ENCODE measurements at regions not wholly inside any gene's neighbourhood (a gene's known extent, or its start where the extent isn't known, plus 50 kb on each side); places are given as distances from the start of the nearest gene placed in this dataset.

GRCh38 chr4:110988722-110989121, 365.8 kb upstream of the PITX2 start:
- H3K23me2 ChIP-seq (ENCODE audit: low read depth, low read length): no peaks in the 10 kb centered on the region
- no peak overlapping the region for H4K91ac ChIP-seq (replicated peaks; ENCODE audit: insufficient read length, low read length)
- H4K20me1 ChIP-seq (replicated peaks in 1 of 2; ENCODE audit: control insufficient read depth in 1 of 2, insufficient read depth in 2 of 2, low read length in 2 of 2): no peaks in the 10 kb centered on the region
- no peak overlapping the region for H3K9ac ChIP-seq (replicated peaks in 1 of 4; ENCODE audit: extremely low read depth in 1 of 4, low read depth in 3 of 4, low read length in 3 of 4)
- FAIRE-seq: no peak
- H4K8ac ChIP-seq (ENCODE audit: extremely low read depth, insufficient read depth, low read length): no peak overlapping the region
- no peak overlapping the region for H2BK15ac ChIP-seq (ENCODE audit: low read length)
- H3K36me3 ChIP-seq (ENCODE audit: control insufficient read depth in 2 of 4, insufficient read depth in 4 of 4, low read length in 3 of 4): no peaks in the 10 kb centered on the region
- no peak overlapping the region for H2BK5ac ChIP-seq (ENCODE audit: low read depth, low read length)
- H4K5ac ChIP-seq (ENCODE audit: insufficient read length, low read depth, low read length): no peak overlapping the region
- no peak for DNase-seq (ENCODE audit: low read depth in 1 of 2, low spot score in 2 of 2)
- H3K56ac ChIP-seq (replicated peaks; ENCODE audit: insufficient read length, low read depth, low read length): no peak overlapping the region
- H3K4ac ChIP-seq (replicated peaks; ENCODE audit: insufficient read length, low read depth, low read length): no peak overlapping the region
- H3K18ac ChIP-seq (ENCODE audit: extremely low read depth, low read length): no peak overlapping the region
- POLR2A ChIA-PET (ENCODE audit: partially characterized antibody): no interaction called here
- no peaks in the 10 kb centered on the region for H3K9me3 ChIP-seq (ENCODE audit: insufficient read depth in 2 of 2, low read depth in 1 of 2, low read length in 1 of 2)
- H3K27ac ChIP-seq (ENCODE audit: low read depth, low read length): no peak overlapping the region
- H3K27me3 ChIP-seq (replicated peaks in 1 of 4; ENCODE audit: control insufficient read depth in 3 of 4, extremely low read depth in 1 of 4, insufficient read depth in 3 of 4, low read length in 3 of 4): no peaks in the 10 kb centered on the region
- no peak overlapping the region for H2BK120ac ChIP-seq (replicated peaks; ENCODE audit: low read depth, low read length)
- CTCF ChIA-PET (ENCODE audit: partially characterized antibody): interaction anchor here (1.0 to 1.6 kb wide), 2 partner anchors 176 to 356 kb away, joined by 3 read pairs; no protein-coding TSS in a partner anchor
- no peak overlapping the region for H3K23ac ChIP-seq (ENCODE audit: insufficient read length)
- H3K4me3 ChIP-seq (ENCODE audit: extremely low read depth in 1 of 4, insufficient read depth in 2 of 4, low read depth in 3 of 4, low read length in 4 of 4): no peak overlapping the region
- H2AK5ac ChIP-seq (ENCODE audit: low read depth, low read length): no peak overlapping the region
- H3K79me1 ChIP-seq (ENCODE audit: low read depth, low read length): no peaks in the 10 kb centered on the region
- H3K79me2 ChIP-seq (ENCODE audit: control insufficient read depth in 1 of 2, insufficient read depth in 2 of 2, low read length in 2 of 2): no peaks in the 10 kb centered on the region
- no peaks in the 10 kb centered on the region for H3K4me1 ChIP-seq (replicated peaks in 1 of 4; ENCODE audit: control insufficient read depth in 3 of 4, insufficient read depth in 4 of 4, low read length in 3 of 4)
- no peak overlapping the region for H2BK20ac ChIP-seq (ENCODE audit: low read length)
- H3K14ac ChIP-seq (ENCODE audit: insufficient read length): no peak overlapping the region
- H2BK12ac ChIP-seq (ENCODE audit: low read depth, low read length): no peak overlapping the region
- TF ChIP-seq ASH2L (IDR thresholded peaks at IDR 0.05; ENCODE audit: low read length): no peak
- no peak for TF ChIP-seq E2F6 (IDR thresholded peaks at IDR 0.05)
- 90% methylated on average over 4 of the region's 4 CpGs; no CpG with 5 or more reads in 1 of the 2 experiments for WGBS, 2 experiments (ENCODE audit: extremely low coverage in 1 of 2, insufficient coverage in 1 of 2, insufficient read length in 1 of 2, insufficient replicate concordance in 2 of 2, low coverage in 1 of 2, low lambda C conversion rate in 2 of 2, missing lambda C conversion rate in 1 of 2)
- H2AFZ ChIP-seq (ENCODE audit: low read length): no peak overlapping the region
- no peak overlapping the region for H3K4me2 ChIP-seq (ENCODE audit: insufficient read depth in 1 of 2, low read depth in 2 of 2, low read length in 2 of 2)
